Peyer's patch (tissue), 4 donors: ENCODE measurements at regions not wholly inside any gene's neighbourhood (a gene's known extent, or its start where the extent isn't known, plus 50 kb on each side); places are given as distances from the start of the nearest gene placed in this dataset.

Source experiments
- POLR2A ChIP-seq, 2 donors: fragments of 450-650 bp; IDR thresholded peaks; one replicate each; pipeline ENCODE4 v1.5.1; 2017; ENCODE audit warnings: antibody characterized with exemption in 2 of 2, mild to moderate bottlenecking in 2 of 2, moderate library complexity in 2 of 2
- TF ChIP-seq, protein P1 (sequence below), 6 experiments: fragments of 450-650 bp in 4 of 6; fragments of 200-600 bp in 2 of 6; sonication (generic) in 1 of 6; IDR thresholded peaks; one replicate each; pipeline ENCODE4 v1.5.1; 2017 to 2019; ENCODE audit warnings: antibody characterized with exemption in 6 of 6, mild to moderate bottlenecking in 3 of 6, moderate library complexity in 1 of 6

DNA sequence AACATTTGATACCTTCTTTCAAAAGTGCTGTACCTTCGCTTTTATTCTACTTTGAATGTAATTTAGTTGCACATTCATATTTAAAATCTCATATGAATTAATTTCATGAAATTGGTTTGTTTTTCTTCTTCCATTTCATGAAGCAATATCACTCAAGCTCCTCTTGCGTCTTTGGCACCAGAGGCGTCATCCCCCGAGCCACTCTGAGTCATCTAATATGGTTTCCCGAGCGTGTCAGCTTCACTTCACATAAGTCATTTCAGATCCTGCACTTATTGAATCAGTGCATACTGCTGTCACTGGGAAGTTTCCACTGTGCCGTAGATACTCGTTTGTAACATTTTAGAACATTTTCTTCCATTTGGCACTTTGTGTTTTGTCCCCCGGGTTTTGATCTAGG is 105.6 kb downstream of the SLC25A47 start:
- TF ChIP-seq, protein P1, sequence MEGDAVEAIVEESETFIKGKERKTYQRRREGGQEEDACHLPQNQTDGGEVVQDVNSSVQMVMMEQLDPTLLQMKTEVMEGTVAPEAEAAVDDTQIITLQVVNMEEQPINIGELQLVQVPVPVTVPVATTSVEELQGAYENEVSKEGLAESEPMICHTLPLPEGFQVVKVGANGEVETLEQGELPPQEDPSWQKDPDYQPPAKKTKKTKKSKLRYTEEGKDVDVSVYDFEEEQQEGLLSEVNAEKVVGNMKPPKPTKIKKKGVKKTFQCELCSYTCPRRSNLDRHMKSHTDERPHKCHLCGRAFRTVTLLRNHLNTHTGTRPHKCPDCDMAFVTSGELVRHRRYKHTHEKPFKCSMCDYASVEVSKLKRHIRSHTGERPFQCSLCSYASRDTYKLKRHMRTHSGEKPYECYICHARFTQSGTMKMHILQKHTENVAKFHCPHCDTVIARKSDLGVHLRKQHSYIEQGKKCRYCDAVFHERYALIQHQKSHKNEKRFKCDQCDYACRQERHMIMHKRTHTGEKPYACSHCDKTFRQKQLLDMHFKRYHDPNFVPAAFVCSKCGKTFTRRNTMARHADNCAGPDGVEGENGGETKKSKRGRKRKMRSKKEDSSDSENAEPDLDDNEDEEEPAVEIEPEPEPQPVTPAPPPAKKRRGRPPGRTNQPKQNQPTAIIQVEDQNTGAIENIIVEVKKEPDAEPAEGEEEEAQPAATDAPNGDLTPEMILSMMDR (IDR thresholded peaks at IDR 0.05), result no peak
- no peak for TF ChIP-seq POLR2A (IDR thresholded peaks at IDR 0.05)
